ENCODE measurements at regions not wholly inside any gene's neighbourhood (a gene's known extent, or its start where the extent isn't known, plus 50 kb on each side); places are given as distances from the start of the nearest gene placed in this dataset.
"Not testable (repeated sequence)": the region's sequence is repeated elsewhere in the genome, so short reads cannot be mapped to it uniquely, and the experiment has no call there.

- no peak overlapping the region for H3K27ac ChIP-seq
- no peak overlapping the region for H3K4me3 ChIP-seq
- no peak for ATAC-seq
- H3K36me3 ChIP-seq: no peaks in the 10 kb centered on the region
- H3K27me3 ChIP-seq: no peaks in the 10 kb centered on the region
- H3K4me1 ChIP-seq: no peaks in the 10 kb centered on the region
- intact Hi-C loops (cut with DNase I): no loop called here
- no peak for DNase-seq
- H3K9me3 ChIP-seq: no peaks in the 10 kb centered on the region
- no peak for TF ChIP-seq CTCF (IDR thresholded peaks at IDR 0.05)
Observed at GRCh38 chr2:134056173-134056572, 197.7 kb upstream of the MGAT5 start.

- not testable (repeated sequence) for ATAC-seq
Observed at GRCh38 chr2:134061066-134061465, 192.8 kb upstream of the MGAT5 start.

GRCh38 chr2:134062235-134062634 is 191.6 kb upstream of the MGAT5 start:
- DNase-seq; H3K36me3 ChIP-seq; intact Hi-C loops (cut with DNase I); H3K27me3 ChIP-seq; H3K9me3 ChIP-seq; H3K27ac ChIP-seq; H3K4me1 ChIP-seq; H3K4me3 ChIP-seq; ATAC-seq: not testable (repeated sequence)

More at GRCh38 chr2:134061066-134061465, 192.8 kb upstream of the MGAT5 start:
- H3K27ac ChIP-seq; H3K27me3 ChIP-seq; H3K4me3 ChIP-seq; intact Hi-C loops (cut with DNase I); H3K36me3 ChIP-seq; H3K9me3 ChIP-seq; DNase-seq; H3K4me1 ChIP-seq: not testable (repeated sequence)

DNA sequence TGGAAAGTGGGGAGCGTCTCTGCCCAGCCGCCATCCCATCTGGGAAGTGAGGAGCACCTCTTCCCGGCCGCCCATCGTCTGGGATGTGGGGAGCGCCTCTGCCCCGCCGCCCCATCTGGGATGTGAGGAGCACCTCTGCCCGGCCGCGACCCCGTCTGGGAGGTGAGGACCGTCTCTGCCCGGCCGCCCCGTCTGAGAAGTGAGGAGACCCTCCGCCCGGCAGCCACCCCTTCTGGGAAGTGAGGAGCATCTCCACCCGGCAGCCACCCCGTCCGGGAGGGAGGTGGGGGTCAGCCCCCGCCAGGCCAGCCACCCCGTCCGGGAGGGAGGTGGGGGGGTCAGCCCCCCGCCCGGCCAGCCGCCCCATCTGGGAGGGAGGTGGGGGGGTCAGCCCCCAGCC is 190.0 kb upstream of the MGAT5 start:
- H3K4me1 ChIP-seq; ATAC-seq; H3K36me3 ChIP-seq; H3K27ac ChIP-seq; H3K4me3 ChIP-seq; DNase-seq; intact Hi-C loops (cut with DNase I); H3K27me3 ChIP-seq; H3K9me3 ChIP-seq: not testable (repeated sequence)

- no peak for TF ChIP-seq CTCF (IDR thresholded peaks at IDR 0.05)
- no peak overlapping the region for H3K27ac ChIP-seq
- H3K36me3 ChIP-seq: no peaks in the 10 kb centered on the region
- H3K27me3 ChIP-seq: no peaks in the 10 kb centered on the region
- H3K4me1 ChIP-seq: no peaks in the 10 kb centered on the region
- no peaks in the 10 kb centered on the region for H3K9me3 ChIP-seq
- DNase-seq (no peak), ATAC-seq (no peak)
- H3K4me3 ChIP-seq: no peak overlapping the region
- intact Hi-C loops (cut with DNase I): no loop called here
Observed at GRCh38 chr2:134070281-134070741, 183.6 kb upstream of the MGAT5 start.

- Histone ChIP-seq H3K4me3 (no peak overlapping the region), H3K27ac (no peak overlapping the region), H3K36me3 (no peaks in the 10 kb centered on the region), H3K9me3 (no peaks in the 10 kb centered on the region), H3K4me1 (no peaks in the 10 kb centered on the region), H3K27me3 (no peaks in the 10 kb centered on the region)
- TF ChIP-seq CTCF (IDR thresholded peaks at IDR 0.05): no peak
- intact Hi-C loops (cut with DNase I): no loop called here
- DNase-seq: no peak
- no peak for ATAC-seq
Observed at GRCh38 chr2:134072341-134072740, 181.5 kb upstream of the MGAT5 start.

GRCh38 chr2:134073023-134073422 is 180.8 kb upstream of the MGAT5 start:
- H3K27me3 ChIP-seq: no peaks in the 10 kb centered on the region
- H3K4me3 ChIP-seq: no peak overlapping the region
- DNase-seq: no peak
- no peak for ATAC-seq
- H3K9me3 ChIP-seq: no peaks in the 10 kb centered on the region
- no peak for TF ChIP-seq CTCF (IDR thresholded peaks at IDR 0.05)
- H3K4me1 ChIP-seq: no peaks in the 10 kb centered on the region
- intact Hi-C loops (cut with DNase I): no loop called here
- H3K36me3 ChIP-seq: no peaks in the 10 kb centered on the region
- H3K27ac ChIP-seq: no peak overlapping the region
